ENCODE measurements at regions not wholly inside any gene's neighbourhood (a gene's known extent, or its start where the extent isn't known, plus 50 kb on each side); places are given as distances from the start of the nearest gene placed in this dataset.

DNA sequence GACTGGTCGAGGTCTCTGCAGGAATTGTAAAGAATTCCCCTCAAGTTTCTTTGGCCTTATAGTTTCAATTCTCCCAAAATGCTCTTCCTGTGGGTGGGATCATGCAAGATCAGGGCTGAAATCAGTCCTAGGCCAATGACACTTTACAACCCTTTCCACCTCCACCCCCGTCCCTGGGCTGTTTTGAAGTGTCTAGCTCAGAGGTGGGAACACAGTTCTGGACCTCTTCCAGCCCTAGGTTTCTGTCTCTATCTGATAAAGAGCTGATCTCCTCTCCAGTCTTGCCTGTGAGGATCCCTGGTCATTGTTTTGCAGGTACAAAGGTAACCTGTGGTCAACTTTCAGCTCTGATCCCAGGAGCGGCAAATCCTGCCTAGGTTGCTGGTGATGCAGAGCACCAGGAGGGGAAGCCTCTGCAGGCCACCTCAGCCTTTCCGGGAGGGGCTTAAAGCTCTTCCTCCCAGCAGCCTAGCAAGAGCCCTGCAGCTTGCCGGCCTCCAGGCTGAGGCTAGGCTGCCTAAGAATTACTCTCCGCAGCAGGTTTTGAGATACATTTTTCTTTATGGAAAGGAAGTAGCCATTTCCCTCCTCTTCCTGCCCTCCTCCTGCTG is 69.8 kb upstream of the WIPF1 start:
- no peak for DNase-seq

DNA sequence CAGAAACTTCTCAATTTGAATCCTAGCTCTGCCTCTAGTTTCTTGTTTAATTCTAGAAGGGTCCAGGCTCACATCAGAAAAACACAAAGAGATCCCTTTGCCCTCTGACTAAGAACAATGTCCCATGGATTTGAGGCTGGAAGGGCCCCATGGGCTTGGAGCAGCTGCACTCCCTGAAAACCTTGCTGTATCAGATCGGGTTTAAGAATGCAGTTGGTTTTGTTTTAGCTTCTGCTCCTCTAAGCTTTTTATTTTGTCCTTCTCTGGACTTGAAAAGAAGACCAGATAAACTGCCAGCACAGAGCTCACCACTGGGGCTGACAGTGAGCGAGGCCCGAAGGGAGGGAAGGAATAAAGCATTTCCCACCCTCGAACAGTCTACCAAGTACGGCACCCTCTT is 69.2 kb upstream of the WIPF1 start:
- DNase-seq: no peak

DNA sequence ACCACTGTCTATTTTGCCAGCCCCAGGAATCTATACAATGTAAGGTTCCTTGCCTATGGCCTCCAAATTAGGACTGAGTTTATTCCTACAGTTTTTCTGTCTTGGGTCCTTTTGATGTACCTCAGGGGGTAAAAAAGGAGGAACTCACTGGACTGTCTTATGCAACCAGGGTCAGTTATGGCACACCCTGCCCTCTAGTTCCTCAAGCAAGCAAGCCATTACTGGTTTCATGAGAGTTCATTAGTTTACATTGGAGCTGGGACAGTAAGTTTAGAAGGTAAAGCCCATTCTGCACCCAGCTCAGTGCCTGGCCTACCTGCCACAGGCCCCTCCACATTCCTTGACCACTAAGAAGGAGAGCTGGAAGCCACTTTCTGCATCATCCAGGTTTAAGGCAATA is 68.7 kb upstream of the WIPF1 start:
- DNase-seq: no peak

DNA sequence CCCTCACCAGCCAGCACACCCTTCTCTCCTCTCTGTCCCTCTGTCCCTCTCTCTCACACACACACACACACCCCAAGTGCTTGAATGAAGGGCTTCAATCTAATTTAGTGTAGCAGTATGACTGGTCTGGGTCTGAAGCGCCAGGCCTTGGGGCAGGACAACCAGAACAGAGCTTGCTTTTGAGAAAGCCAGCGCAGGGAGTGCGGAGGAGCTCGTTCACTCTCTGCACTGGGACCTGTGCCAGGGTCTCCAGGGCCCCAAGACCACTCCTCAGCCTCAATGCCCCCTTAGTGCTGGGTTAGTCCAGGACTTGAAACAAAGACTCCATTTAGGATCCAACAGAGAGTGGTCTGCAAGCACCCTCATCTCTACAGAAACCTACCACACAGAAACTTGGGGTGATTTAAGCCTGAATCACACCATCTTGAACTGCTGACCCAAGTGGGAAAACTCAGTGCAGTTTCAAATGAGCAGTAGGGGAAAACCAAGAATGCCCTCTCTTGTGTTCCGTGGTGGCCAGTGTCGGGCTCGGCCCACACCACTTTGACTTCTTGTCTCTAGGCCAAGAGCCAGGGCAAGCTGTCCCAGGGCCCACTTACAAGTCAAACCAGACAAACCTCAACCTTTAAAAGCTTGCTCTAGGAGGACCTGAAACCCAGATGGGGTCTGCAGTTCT is 66.6 kb upstream of the WIPF1 start:
- no peak for DNase-seq

DNA sequence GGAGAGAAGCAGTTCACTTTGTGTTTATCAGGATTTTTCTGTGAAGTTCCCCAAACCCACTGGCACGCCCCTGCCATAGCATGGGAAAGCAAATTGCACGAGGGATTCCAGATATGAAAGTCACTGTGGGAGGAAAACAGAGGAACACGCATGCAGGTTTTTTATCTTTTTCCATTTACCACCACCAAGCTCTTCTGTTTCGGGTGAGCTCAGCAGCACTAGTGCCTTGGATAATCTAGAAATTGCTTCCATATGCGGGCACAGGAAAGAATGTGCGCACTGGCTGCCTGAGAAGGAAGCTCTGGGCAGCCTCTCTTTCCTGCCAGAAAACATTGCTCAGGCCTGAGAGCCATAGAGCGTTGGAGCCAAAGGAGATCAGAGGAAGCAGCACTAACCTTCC is 65.9 kb upstream of the WIPF1 start:
- no peak for DNase-seq

DNA sequence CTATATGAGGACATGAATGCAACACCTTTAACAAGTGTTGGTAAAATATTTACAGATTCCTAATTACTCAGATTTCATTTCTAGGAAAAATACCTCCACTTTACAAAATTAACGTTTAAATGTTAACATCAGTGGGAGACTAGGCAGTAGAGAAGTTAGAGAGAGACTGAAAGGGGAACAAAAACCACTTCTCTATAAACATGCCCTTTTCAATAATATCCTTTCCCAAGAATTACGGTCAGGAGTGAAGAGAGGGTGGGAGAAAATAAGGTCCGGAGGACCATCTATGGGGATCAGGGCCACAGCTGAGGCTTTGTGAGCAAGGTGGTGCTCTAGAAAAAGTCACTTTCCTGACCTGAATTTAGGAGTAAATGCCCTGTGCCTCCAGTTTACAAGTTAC is 65.3 kb upstream of the WIPF1 start:
- no peak for DNase-seq

DNA sequence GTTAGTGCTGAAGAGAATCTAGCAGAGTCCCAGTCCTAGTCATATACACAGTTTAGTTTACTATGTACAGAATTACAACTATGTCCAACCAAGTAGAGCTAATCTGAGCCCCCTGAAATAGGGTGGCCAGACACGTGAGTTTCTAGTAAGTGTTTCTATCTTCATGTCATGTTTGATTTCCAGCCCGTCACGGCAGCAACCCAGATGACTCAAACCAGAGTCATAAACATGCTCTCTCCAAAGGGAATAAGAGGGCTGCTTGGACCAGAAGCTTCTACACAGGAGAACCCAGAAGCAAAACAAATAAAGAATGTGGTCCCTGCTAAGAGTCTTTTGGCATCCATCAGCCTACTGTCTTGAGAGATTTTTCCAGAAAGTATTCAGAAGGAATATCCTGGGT is 64.9 kb upstream of the WIPF1 start:
- no peak for DNase-seq

DNA sequence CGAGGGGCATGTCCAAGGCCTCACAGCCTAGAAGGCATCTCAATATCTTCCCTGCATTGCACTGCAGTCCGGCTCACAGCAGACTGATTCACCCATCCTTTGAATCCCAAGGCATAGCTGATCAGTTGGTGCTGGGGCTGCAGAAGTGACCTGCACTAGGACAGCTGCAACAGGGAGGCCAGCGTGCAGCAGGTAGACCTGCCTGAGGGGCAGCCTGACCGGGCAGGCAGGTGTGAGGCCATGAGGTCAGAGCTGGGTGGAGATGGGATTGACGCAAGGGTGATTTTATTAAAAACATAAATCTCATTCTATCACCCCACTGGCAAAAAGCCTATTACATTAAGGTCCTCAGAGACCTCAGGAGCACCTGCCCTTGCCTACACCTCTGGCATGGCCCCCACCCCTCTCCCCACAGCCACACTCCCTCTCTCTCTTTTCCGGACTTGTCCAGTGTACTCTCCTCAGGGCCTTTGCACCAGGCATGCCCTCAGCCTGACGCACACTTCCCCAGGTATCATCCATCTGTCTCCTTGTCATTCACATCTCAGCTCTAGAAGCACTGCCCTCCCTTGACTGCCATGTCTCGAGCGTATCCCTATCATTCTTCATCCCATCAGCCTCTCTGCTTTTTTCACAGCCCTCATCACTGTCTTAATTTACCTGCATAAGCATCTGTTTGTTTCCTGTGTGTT is 63.5 kb upstream of the WIPF1 start:
- DNase-seq: no peak

DNA sequence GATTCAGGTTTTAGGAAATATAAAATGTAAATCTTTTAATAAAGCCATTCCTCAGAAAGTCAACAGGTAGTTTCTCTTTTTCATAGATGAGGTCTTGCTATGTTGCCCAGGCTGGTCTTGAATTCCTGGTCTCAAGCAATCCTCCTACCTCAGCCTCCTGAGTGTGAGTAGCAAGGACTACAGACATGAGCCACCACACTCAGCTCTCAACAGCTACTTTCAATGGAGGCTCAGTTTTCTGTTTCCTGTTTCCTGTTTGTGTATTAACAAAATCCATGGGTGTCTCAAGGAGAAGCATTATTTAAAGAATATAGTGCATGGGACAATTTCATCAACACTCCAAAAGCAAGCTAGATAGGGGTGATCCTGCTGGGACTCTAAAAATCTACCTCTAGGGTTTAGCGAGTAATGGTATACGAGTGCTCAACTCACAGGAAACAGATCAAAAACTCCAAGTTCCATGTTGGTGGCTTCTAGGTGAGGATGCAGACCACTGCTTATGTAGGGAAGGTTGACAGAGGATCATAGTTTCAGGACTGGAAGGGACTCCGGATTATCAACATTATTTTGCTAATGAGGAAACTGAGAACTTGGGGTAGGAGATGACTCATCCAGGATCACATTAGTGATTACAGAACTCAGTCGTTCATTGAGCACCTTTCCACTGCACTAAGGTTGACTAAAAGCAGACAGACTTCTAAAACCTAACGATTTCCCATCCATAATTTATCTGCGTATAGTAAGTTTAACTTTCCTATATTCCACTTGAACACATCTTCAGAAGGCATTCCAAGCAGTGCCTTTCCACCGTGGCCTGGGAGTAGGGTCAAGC is 61.7 kb upstream of the WIPF1 start:
- DNase-seq: no peak

DNA sequence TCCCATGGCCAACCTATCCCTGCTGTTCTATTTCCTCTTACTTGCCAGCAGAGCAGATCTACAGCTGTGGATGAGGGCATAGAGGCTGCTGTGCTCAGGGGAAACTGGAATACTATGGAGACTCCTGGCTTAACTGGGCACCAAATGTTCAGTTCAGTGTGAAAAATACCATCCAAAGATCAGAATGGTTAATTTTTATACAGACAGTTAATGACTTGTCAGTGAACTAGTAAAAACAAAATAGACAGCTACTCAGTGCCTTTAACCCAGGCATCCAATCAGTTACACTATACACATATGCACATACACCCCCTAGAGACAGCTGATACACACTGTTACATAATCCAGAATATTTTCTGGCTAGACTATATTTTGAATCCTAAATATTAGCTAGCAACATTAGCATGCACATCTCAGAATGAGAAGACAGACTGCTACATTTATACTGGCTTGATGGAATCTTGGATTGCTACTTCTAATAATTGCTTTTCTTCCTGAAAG is 59.1 kb upstream of the WIPF1 start:
- DNase-seq: no peak

DNA sequence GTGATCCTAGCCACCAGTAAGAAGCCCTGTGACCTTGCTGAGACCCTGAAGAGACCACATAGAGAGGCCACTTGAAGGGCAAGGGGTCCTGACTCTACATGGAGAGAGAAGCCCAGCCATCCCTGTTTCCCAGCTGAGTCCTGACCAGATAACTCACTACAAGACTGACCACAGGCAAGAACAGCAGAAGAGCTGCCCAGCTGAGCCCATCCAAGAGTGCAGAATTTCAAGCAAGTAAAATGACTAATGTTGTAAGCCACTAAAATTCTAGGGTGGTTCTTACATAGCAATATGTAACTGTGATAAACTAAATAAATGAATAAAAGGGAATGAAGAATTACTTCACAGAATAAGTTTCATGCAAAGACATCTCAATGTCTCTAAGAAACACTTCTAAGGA is 58.4 kb upstream of the WIPF1 start:
- no peak for DNase-seq

DNA sequence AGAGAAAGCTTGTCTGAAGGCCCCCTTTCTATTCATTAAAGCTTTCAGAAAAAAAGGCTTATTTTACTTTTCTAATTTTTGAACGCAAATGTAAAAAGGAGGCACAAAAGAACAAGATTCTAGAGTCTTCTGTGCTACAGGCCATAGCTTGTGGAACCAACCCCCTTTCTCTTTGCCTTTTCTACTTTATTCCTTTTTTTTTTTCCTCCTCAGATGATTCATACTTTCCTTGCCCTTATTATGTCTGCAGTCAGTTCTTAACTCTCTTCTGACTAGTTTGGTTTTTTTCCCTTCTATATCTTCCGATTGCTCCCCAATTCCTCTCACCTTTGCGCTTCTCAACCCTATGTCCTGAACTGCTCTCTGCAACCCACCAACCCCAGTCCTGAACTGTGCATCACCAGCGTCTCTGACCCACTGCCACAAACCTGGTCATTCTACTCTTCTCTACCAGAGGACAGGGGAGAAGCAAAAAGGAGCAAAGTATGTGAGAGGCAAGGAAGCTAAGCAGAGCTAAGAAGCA is 56.9 kb upstream of the WIPF1 start:
- no peak for DNase-seq

DNA sequence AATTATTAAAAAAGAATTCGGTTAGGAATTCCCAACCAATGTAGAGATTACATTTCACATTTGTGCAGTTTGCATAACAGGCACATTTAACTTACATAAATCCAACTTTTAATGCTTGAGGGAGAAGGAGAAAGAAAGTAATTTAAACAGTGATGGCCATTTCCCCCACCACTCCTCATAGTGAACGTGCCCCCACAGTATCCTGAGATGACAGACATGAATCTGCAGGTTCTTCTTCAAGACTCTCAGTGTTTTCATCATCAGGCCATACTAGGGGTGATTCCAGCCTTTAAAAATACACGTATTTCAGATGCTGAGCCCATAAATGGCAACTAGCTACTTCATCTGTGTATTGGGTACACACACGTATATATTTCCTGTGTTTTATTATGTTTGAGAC is 51.3 kb upstream of the WIPF1 start:
- DNase-seq: no peak

Measured in NCI-H1436 (cell line).